DND-41 (cell line): ENCODE measurements at regions not wholly inside any gene's neighbourhood (a gene's known extent, or its start where the extent isn't known, plus 50 kb on each side); places are given as distances from the start of the nearest gene placed in this dataset.

Experiments used
- ATAC-seq: fragments of 200-7000 bp; cut with Tn5 transposase; 3 replicates; pipeline ENCODE4 v1.9.1; 2021; ENCODE audit warnings: low read depth; ENCODE audit not compliant: insufficient read depth
- DNase-seq: peaks from one replicate; pipeline ENCODE4 v3.0.0-alpha.2; 2020
- H2AFZ ChIP-seq: 2 replicates; pipeline ENCODE4 v1.6.0; 2012; ENCODE audit warnings: low read depth, low read length
- H3K27ac ChIP-seq: 2 replicates; pipeline ENCODE4 v1.5.1; 2012; ENCODE audit warnings: low read length, inconsistent platforms
- H3K27me3 ChIP-seq: fragments of 200-600 bp; sonication (generic); 2 replicates; pipeline ENCODE4 v1.6.0; 2012; ENCODE audit warnings: low read length, mild to moderate bottlenecking, inconsistent platforms; ENCODE audit not compliant: insufficient read depth, poor library complexity
- H3K36me3 ChIP-seq: 2 replicates; pipeline ENCODE4 v1.5.1; 2012; ENCODE audit warnings: low read length, inconsistent platforms; ENCODE audit not compliant: insufficient read depth
- H3K4me1 ChIP-seq: 2 replicates; pipeline ENCODE4 v1.5.1; 2012; ENCODE audit warnings: mild to moderate bottlenecking, low read length; ENCODE audit not compliant: insufficient read depth
- H3K4me2 ChIP-seq: 2 replicates; pipeline ENCODE4 v1.6.0; 2012; ENCODE audit warnings: mild to moderate bottlenecking, moderate library complexity, low read length, inconsistent platforms; ENCODE audit not compliant: insufficient read depth
- H3K4me3 ChIP-seq, 2 experiments: fragments of 200-600 bp in 1 of 2; shearing (Covaris generic) in 1 of 2; 2 replicates each; pipeline ENCODE4 v1.5.1; 2012 to 2016; ENCODE audit warnings: inconsistent platforms in 2 of 2, low read length in 2 of 2, mild to moderate bottlenecking in 2 of 2, low read depth in 1 of 2, moderate library complexity in 1 of 2
- H3K79me2 ChIP-seq: 2 replicates; pipeline ENCODE4 v1.6.0; 2012; ENCODE audit warnings: low read length, inconsistent platforms; ENCODE audit not compliant: insufficient read depth
- H3K9ac ChIP-seq: 2 replicates; pipeline ENCODE4 v1.6.0; 2012; ENCODE audit warnings: low read depth, mild to moderate bottlenecking, inconsistent platforms, low read length, moderate library complexity
- H3K9me3 ChIP-seq: 2 replicates; pipeline ENCODE4 v1.5.1; 2012; ENCODE audit warnings: low read length, moderate library complexity, mild to moderate bottlenecking, inconsistent platforms; ENCODE audit not compliant: insufficient read depth, severe bottlenecking
- H4K20me1 ChIP-seq: 2 replicates; pipeline ENCODE4 v1.6.0; 2012; ENCODE audit warnings: low read length; ENCODE audit not compliant: insufficient read depth
- CTCF ChIP-seq: IDR thresholded peaks from 2 replicates; pipeline ENCODE4 v1.5.1; 2012; ENCODE audit warnings: borderline replicate concordance, low read length, moderate library complexity, mild to moderate bottlenecking; ENCODE audit not compliant: poor library complexity, severe bottlenecking; ENCODE audit errors: extremely low read depth
- EZH2 ChIP-seq: IDR thresholded peaks from 3 replicates; pipeline ENCODE4 v1.6.1; 2012; ENCODE audit warnings: borderline replicate concordance, low read depth, mild to moderate bottlenecking, moderate library complexity, low read length, inconsistent platforms; ENCODE audit not compliant: severe bottlenecking

- TF ChIP-seq EZH2 (no peak), CTCF (no peak)
- H3K9ac ChIP-seq = no peak overlapping the region
- ATAC-seq = no peak
- no peaks in the 10 kb centered on the region for H3K27me3 ChIP-seq
- H4K20me1 ChIP-seq = no peaks in the 10 kb centered on the region
- H3K79me2 ChIP-seq = no peaks in the 10 kb centered on the region
- no peak overlapping the region for H3K27ac ChIP-seq
- no peaks in the 10 kb centered on the region for H3K36me3 ChIP-seq
- DNase-seq = no peak
- H3K9me3 ChIP-seq = no peaks in the 10 kb centered on the region
- no peak overlapping the region for H3K4me2 ChIP-seq
- H3K4me1 ChIP-seq = no peaks in the 10 kb centered on the region
- H3K4me3 ChIP-seq = no peak overlapping the region
- H2AFZ ChIP-seq = no peak overlapping the region
Observed at GRCh38 chr10:36089790-36090440, 447.8 kb upstream of the FZD8 start.

GRCh38 chr10:36087006-36088005 lies 445.2 kb upstream of the FZD8 start:
- H3K4me3 ChIP-seq = no peak overlapping the region
- no peaks in the 10 kb centered on the region for H4K20me1 ChIP-seq
- DNase-seq = no peak
- H2AFZ ChIP-seq = no peak overlapping the region
- H3K36me3 ChIP-seq = no peaks in the 10 kb centered on the region
- no peaks in the 10 kb centered on the region for H3K4me1 ChIP-seq
- H3K9ac ChIP-seq = no peak overlapping the region
- no peak for TF ChIP-seq CTCF
- H3K27ac ChIP-seq = no peak overlapping the region
- no peak overlapping the region for H3K4me2 ChIP-seq
- H3K27me3 ChIP-seq = no peaks in the 10 kb centered on the region
- H3K79me2 ChIP-seq = no peaks in the 10 kb centered on the region
- no peak for ATAC-seq
- H3K9me3 ChIP-seq = no peaks in the 10 kb centered on the region

GRCh38 chr10:36075196-36075595 lies 433.1 kb upstream of the FZD8 start:
- Histone ChIP-seq H2AFZ (no peak overlapping the region), H4K20me1 (no peaks in the 10 kb centered on the region), H3K9ac (no peak overlapping the region), H3K27me3 (no peaks in the 10 kb centered on the region), H3K79me2 (no peaks in the 10 kb centered on the region), H3K9me3 (no peaks in the 10 kb centered on the region), H3K4me3 (no peak overlapping the region), H3K4me2 (no peak overlapping the region), H3K27ac (no peak overlapping the region), H3K4me1 (no peaks in the 10 kb centered on the region), H3K36me3 (no peaks in the 10 kb centered on the region)
- DNase-seq (no peak), ATAC-seq (no peak)
- TF ChIP-seq CTCF = no peak
- no peak for TF ChIP-seq EZH2
